HEK293 (cell line): ENCODE measurements at regions not wholly inside any gene's neighbourhood (a gene's known extent, or its start where the extent isn't known, plus 50 kb on each side); places are given as distances from the start of the nearest gene placed in this dataset.

ENCODE experiments used
- CTCF ChIA-PET: fragments of 350-600 bp; formaldehyde crosslinking; extraction: SDS; loops from one replicate; lab custom pipeline; 2021; ENCODE audit warnings: antibody characterized with exemption; lab: Yijun Ruan, JAX
- POLR2A ChIA-PET: fragments of 300-600 bp; formaldehyde crosslinking; extraction: SDS; loops from one replicate; lab custom pipeline; 2020; ENCODE audit warnings: antibody characterized with exemption, inconsistent platforms; lab: Yijun Ruan, JAX
- H3K27ac ChIP-seq: fragments of 200-500 bp; sonication (Bioruptor generic); 2 replicates; pipeline ENCODE4 v1.5.1; 2014; ENCODE audit warnings: low read depth, low read length, control low read depth, inconsistent platforms; ENCODE audit errors: extremely low read depth
- H3K36me3 ChIP-seq, 2 experiments: fragments of 200-500 bp in 1 of 2; sonication (Bioruptor generic) in 1 of 2; 1 replicate in 1 of 2; 2 replicates in 1 of 2; pipeline ENCODE4 v1.5.1; 2014 to 2017; ENCODE audit warnings: inconsistent platforms in 2 of 2, low read length in 2 of 2; ENCODE audit not compliant: control insufficient read depth in 2 of 2, insufficient read depth in 1 of 2
- H3K4me1 ChIP-seq: fragments of 200-500 bp; sonication (Bioruptor generic); 2 replicates; pipeline ENCODE4 v1.5.1; 2014; ENCODE audit warnings: mild to moderate bottlenecking, low read length, inconsistent platforms; ENCODE audit not compliant: control insufficient read depth, insufficient read depth
- H3K4me3 ChIP-seq: 2 replicates; pipeline ENCODE4 v1.5.1; 2011; ENCODE audit warnings: low read depth, mild to moderate bottlenecking, control low read depth, low read length, moderate library complexity
- H3K9me3 ChIP-seq: fragments of 200-500 bp; sonication (Bioruptor generic); 2 replicates; pipeline ENCODE4 v1.5.1; 2014; ENCODE audit warnings: low read depth, low read length, inconsistent platforms; ENCODE audit not compliant: control insufficient read depth, insufficient read depth
- GFI1B ChIP-seq: fragments of 450-650 bp; formaldehyde crosslinking; IDR thresholded peaks from 2 replicates; pipeline ENCODE4 v1.5.1; 2016; ENCODE audit warnings: missing biosample characterization, missing genetic modification characterization
- KLF1 ChIP-seq: fragments of 450-650 bp; formaldehyde crosslinking; IDR thresholded peaks from 2 replicates; pipeline ENCODE4 v1.5.1; 2016; ENCODE audit warnings: missing biosample characterization, missing genetic modification characterization
- REPIN1 ChIP-seq: fragments of 450-650 bp; formaldehyde crosslinking; IDR thresholded peaks from 2 replicates; pipeline ENCODE4 v1.5.1; 2017; ENCODE audit warnings: missing biosample characterization, missing genetic modification characterization, low read depth
- SP2 ChIP-seq: fragments of 450-650 bp; formaldehyde crosslinking; IDR thresholded peaks from 2 replicates; pipeline ENCODE4 v1.5.1; 2016; ENCODE audit warnings: missing biosample characterization, missing genetic modification characterization
- TRIM28 ChIP-seq: IDR thresholded peaks from 2 replicates; pipeline ENCODE4 v1.6.1; 2011; ENCODE audit warnings: low read length, control low read depth, borderline replicate concordance
- ZFP37 ChIP-seq: fragments of 450-650 bp; formaldehyde crosslinking; IDR thresholded peaks from 2 replicates; pipeline ENCODE4 v1.5.1; 2016; ENCODE audit warnings: missing biosample characterization, missing genetic modification characterization
- ZNF175 ChIP-seq: fragments of 450-650 bp; formaldehyde crosslinking; IDR thresholded peaks from 2 replicates; pipeline ENCODE4 v1.5.1; 2016; ENCODE audit warnings: missing biosample characterization, missing genetic modification characterization
- ZNF239 ChIP-seq: fragments of 450-650 bp; formaldehyde crosslinking; IDR thresholded peaks from 2 replicates; pipeline ENCODE4 v1.5.1; 2016; ENCODE audit warnings: missing biosample characterization, missing genetic modification characterization
- ZNF302 ChIP-seq: fragments of 450-650 bp; formaldehyde crosslinking; IDR thresholded peaks from 2 replicates; pipeline ENCODE4 v1.5.1; 2016; ENCODE audit warnings: missing biosample characterization, missing genetic modification characterization, low read depth
- ZNF394 ChIP-seq: fragments of 450-650 bp; formaldehyde crosslinking; IDR thresholded peaks from 2 replicates; pipeline ENCODE4 v1.5.1; 2016; ENCODE audit warnings: missing biosample characterization, missing genetic modification characterization, mild to moderate bottlenecking, moderate library complexity, borderline replicate concordance
- ZNF423 ChIP-seq: fragments of 450-650 bp; formaldehyde crosslinking; IDR thresholded peaks from 2 replicates; pipeline ENCODE4 v1.5.1; 2016; ENCODE audit warnings: missing biosample characterization, missing genetic modification characterization
- ZNF48 ChIP-seq: fragments of 450-650 bp; formaldehyde crosslinking; IDR thresholded peaks from 2 replicates; pipeline ENCODE4 v1.5.1; 2016; ENCODE audit warnings: missing biosample characterization, missing genetic modification characterization
- ZNF514 ChIP-seq: fragments of 450-650 bp; formaldehyde crosslinking; IDR thresholded peaks from 2 replicates; pipeline ENCODE4 v1.5.1; 2016; ENCODE audit warnings: missing biosample characterization, missing genetic modification characterization
- ZNF530 ChIP-seq: fragments of 450-650 bp; formaldehyde crosslinking; IDR thresholded peaks from 2 replicates; pipeline ENCODE4 v1.5.1; 2016; ENCODE audit warnings: low read depth, missing biosample characterization, missing genetic modification characterization
- ZNF623 ChIP-seq: fragments of 450-650 bp; formaldehyde crosslinking; IDR thresholded peaks from 2 replicates; pipeline ENCODE4 v1.5.1; 2016; ENCODE audit warnings: missing biosample characterization, missing genetic modification characterization
- ZNF701 ChIP-seq: fragments of 450-650 bp; formaldehyde crosslinking; IDR thresholded peaks from 2 replicates; pipeline ENCODE4 v1.5.1; 2016; ENCODE audit warnings: missing biosample characterization, missing genetic modification characterization
- ZNF747 ChIP-seq: fragments of 450-650 bp; formaldehyde crosslinking; IDR thresholded peaks from 2 replicates; pipeline ENCODE4 v1.5.1; 2016; ENCODE audit warnings: missing biosample characterization, missing genetic modification characterization
- ZNF830 ChIP-seq: fragments of 450-650 bp; IDR thresholded peaks from 2 replicates; pipeline ENCODE4 v1.5.0; 2018; ENCODE audit warnings: missing biosample characterization, missing genetic modification characterization, low read depth, mild to moderate bottlenecking, moderate library complexity
- TF ChIP-seq, protein P1 (sequence below): fragments of 450-650 bp; formaldehyde crosslinking; IDR thresholded peaks from 2 replicates; pipeline ENCODE4 v1.5.1; 2016; ENCODE audit warnings: missing biosample characterization, missing genetic modification characterization
- TF ChIP-seq, protein P2 (sequence below): fragments of 450-650 bp; formaldehyde crosslinking; IDR thresholded peaks from 2 replicates; pipeline ENCODE4 v1.5.1; 2016; ENCODE audit warnings: missing biosample characterization, missing genetic modification characterization
- TF ChIP-seq, protein P3 (sequence below): fragments of 450-650 bp; formaldehyde crosslinking; IDR thresholded peaks from 2 replicates; pipeline ENCODE4 v1.5.1; 2016; ENCODE audit warnings: missing biosample characterization, missing genetic modification characterization
- TF ChIP-seq, protein P4 (sequence below): fragments of 450-650 bp; formaldehyde crosslinking; IDR thresholded peaks from 2 replicates; pipeline ENCODE4 v1.5.1; 2016; ENCODE audit warnings: missing biosample characterization, missing genetic modification characterization, borderline replicate concordance
- TF ChIP-seq, protein P5 (sequence below): fragments of 450-650 bp; formaldehyde crosslinking; IDR thresholded peaks from 2 replicates; pipeline ENCODE4 v1.5.1; 2016; ENCODE audit warnings: missing biosample characterization, missing genetic modification characterization
- TF ChIP-seq, protein P6 (sequence below): fragments of 450-650 bp; formaldehyde crosslinking; IDR thresholded peaks from 2 replicates; pipeline ENCODE4 v1.5.1; 2017; ENCODE audit warnings: missing biosample characterization, missing genetic modification characterization

DNA sequence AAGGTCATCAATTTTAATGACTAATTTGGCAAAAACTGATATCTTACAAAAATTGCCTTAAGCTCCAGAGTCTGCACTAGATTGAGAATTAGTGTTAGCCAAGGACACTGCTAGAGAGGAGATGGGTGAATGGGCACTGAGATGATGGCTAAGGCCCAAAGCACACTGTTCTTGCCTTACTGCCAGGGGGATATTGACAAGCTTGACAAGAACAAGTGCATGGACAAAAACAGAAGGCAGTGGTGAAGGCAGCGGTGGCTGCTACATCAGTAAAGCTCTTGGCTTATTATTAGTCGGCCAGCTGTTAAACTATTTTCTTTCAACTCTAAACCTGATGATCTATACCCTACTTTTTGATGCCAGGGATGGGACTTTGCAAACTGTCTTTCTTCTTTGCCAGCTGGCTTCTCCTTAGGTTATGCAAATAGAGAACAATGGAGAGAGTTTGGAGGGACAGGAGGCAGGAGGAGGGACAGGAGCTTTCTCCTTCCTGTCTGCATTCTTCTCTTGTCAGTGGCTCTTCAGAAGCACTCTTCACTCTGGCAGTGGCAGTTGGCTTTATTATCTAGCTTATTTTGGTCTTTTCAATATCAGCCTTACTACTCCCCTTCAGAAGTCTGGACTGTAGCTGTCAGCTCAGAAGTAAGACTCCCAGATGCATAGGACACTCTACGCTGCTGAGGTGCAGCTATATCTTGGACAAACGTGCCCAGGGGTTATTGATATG, 853.5 kb upstream of the TMPRSS15 start:
- TF ChIP-seq KLF1 (tag by site-specific recombination) = no peak
- TF ChIP-seq ZNF48 (tag by site-specific recombination) = no peak
- TF ChIP-seq ZNF530 (tag by site-specific recombination) = no peak
- no peak for TF ChIP-seq ZNF701 (tag by site-specific recombination)
- TF ChIP-seq, protein P1, sequence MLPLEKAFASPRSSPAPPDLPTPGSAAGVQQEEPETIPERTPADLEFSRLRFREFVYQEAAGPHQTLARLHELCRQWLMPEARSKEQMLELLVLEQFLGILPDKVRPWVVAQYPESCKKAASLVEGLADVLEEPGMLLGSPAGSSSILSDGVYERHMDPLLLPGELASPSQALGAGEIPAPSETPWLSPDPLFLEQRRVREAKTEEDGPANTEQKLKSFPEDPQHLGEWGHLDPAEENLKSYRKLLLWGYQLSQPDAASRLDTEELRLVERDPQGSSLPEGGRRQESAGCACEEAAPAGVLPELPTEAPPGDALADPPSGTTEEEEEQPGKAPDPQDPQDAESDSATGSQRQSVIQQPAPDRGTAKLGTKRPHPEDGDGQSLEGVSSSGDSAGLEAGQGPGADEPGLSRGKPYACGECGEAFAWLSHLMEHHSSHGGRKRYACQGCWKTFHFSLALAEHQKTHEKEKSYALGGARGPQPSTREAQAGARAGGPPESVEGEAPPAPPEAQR (tag by site-specific recombination) = no peak
- TF ChIP-seq ZNF747 (tag by site-specific recombination) = no peak
- no peak for TF ChIP-seq REPIN1 (tag by site-specific recombination)
- TF ChIP-seq ZNF830 = no peak
- TF ChIP-seq TRIM28 = no peak
- CTCF ChIA-PET = interaction anchor here (0.7 kb wide), 1 partner anchor 17 kb away, joined by 3 read pairs; no protein-coding TSS in a partner anchor
- POLR2A ChIA-PET = no interaction called here
- Histone ChIP-seq H3K9me3 (no peaks in the 10 kb centered on the region), H3K4me3 (no peak overlapping the region), H3K27ac (no peak overlapping the region), H3K36me3 (no peaks in the 10 kb centered on the region), H3K4me1 (no peaks in the 10 kb centered on the region)

DNA sequence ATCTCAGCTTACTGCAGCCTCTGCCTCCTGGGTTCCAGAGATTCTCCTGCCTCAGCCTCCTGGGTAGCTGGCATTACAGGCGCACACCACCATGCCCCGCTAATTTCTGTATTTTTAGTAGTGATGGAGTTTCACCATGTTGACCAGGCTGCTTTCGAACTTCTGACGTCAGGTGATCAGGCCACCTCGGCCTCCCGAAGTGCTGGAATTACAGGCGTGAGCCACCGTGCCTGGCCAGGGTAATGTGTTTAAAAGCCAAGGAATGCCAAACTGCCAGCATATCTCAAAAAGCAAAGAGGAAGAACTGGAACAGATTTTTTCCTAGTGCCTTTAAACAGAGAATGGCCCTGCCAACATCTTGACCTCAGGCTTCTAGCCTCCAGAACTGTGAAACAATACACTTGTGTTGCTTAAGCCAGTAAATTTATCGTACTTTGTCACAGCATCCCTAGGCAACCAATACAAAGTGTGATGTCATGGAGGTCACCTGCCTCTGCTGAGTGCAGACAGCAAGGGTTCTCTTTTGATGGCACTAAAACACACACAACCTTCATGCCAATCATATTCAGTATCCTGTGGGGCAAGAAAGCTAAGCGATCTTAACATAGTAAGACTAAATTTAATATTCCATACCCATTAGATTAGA, 858.3 kb upstream of the TMPRSS15 start:
- H3K36me3 ChIP-seq = no peaks in the 10 kb centered on the region
- no peaks in the 10 kb centered on the region for H3K4me1 ChIP-seq
- H3K4me3 ChIP-seq = no peak overlapping the region
- no peaks in the 10 kb centered on the region for H3K9me3 ChIP-seq
- no peak overlapping the region for H3K27ac ChIP-seq
- TF ChIP-seq ZNF514 (tag by site-specific recombination) (no peak), GFI1B (no peak), ZNF423 (tag by site-specific recombination) (no peak), ZNF394 (no peak), ZNF175 (tag by site-specific recombination) (no peak), SP2 (tag by site-specific recombination) (no peak), ZNF623 (no peak), ZNF302 (tag by site-specific recombination) (no peak), ZNF701 (tag by site-specific recombination) (no peak), ZFP37 (tag by site-specific recombination) (no peak), ZNF239 (tag by site-specific recombination) (no peak)
- TF ChIP-seq, protein P2, sequence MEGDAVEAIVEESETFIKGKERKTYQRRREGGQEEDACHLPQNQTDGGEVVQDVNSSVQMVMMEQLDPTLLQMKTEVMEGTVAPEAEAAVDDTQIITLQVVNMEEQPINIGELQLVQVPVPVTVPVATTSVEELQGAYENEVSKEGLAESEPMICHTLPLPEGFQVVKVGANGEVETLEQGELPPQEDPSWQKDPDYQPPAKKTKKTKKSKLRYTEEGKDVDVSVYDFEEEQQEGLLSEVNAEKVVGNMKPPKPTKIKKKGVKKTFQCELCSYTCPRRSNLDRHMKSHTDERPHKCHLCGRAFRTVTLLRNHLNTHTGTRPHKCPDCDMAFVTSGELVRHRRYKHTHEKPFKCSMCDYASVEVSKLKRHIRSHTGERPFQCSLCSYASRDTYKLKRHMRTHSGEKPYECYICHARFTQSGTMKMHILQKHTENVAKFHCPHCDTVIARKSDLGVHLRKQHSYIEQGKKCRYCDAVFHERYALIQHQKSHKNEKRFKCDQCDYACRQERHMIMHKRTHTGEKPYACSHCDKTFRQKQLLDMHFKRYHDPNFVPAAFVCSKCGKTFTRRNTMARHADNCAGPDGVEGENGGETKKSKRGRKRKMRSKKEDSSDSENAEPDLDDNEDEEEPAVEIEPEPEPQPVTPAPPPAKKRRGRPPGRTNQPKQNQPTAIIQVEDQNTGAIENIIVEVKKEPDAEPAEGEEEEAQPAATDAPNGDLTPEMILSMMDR (tag by site-specific recombination) = no peak
- TF ChIP-seq, protein P3, sequence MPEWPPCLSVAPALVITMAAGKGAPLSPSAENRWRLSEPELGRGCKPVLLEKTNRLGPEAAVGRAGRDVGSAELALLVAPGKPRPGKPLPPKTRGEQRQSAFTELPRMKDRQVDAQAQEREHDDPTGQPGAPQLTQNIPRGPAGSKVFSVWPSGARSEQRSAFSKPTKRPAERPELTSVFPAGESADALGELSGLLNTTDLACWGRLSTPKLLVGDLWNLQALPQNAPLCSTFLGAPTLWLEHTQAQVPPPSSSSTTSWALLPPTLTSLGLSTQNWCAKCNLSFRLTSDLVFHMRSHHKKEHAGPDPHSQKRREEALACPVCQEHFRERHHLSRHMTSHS (tag by site-specific recombination) = no peak
- TF ChIP-seq, protein P4, sequence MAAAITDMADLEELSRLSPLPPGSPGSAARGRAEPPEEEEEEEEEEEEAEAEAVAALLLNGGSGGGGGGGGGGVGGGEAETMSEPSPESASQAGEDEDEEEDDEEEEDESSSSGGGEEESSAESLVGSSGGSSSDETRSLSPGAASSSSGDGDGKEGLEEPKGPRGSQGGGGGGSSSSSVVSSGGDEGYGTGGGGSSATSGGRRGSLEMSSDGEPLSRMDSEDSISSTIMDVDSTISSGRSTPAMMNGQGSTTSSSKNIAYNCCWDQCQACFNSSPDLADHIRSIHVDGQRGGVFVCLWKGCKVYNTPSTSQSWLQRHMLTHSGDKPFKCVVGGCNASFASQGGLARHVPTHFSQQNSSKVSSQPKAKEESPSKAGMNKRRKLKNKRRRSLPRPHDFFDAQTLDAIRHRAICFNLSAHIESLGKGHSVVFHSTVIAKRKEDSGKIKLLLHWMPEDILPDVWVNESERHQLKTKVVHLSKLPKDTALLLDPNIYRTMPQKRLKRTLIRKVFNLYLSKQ = no peak
- TF ChIP-seq, protein P1 (tag by site-specific recombination) = no peak
- TF ChIP-seq, protein P5, sequence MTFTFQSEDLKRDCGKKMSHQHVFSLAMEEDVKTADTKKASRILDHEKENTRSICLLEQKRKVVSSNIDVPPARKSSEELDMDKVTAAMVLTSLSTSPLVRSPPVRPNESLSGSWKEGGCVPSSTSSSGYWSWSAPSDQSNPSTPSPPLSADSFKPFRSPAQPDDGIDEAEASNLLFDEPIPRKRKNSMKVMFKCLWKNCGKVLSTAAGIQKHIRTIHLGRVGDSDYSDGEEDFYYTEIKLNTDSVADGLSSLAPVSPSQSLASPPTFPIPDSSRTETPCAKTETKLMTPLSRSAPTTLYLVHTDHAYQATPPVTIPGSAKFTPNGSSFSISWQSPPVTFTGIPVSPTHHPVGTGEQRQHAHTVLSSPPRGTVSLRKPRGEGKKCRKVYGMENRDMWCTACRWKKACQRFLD (tag by site-specific recombination) = no peak
- TF ChIP-seq, protein P6, sequence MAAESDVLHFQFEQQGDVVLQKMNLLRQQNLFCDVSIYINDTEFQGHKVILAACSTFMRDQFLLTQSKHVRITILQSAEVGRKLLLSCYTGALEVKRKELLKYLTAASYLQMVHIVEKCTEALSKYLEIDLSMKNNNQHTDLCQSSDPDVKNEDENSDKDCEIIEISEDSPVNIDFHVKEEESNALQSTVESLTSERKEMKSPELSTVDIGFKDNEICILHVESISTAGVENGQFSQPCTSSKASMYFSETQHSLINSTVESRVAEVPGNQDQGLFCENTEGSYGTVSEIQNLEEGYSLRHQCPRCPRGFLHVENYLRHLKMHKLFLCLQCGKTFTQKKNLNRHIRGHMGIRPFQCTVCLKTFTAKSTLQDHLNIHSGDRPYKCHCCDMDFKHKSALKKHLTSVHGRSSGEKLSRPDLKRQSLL (tag by site-specific recombination) = no peak
- POLR2A ChIA-PET = no interaction called here
- CTCF ChIA-PET = no interaction called here
